ENCODE measurements at regions not wholly inside any gene's neighbourhood (a gene's known extent, or its start where the extent isn't known, plus 50 kb on each side); places are given as distances from the start of the nearest gene placed in this dataset.
"Not testable (repeated sequence)": the region's sequence is repeated elsewhere in the genome, so short reads cannot be mapped to it uniquely, and the experiment has no call there.

DNA sequence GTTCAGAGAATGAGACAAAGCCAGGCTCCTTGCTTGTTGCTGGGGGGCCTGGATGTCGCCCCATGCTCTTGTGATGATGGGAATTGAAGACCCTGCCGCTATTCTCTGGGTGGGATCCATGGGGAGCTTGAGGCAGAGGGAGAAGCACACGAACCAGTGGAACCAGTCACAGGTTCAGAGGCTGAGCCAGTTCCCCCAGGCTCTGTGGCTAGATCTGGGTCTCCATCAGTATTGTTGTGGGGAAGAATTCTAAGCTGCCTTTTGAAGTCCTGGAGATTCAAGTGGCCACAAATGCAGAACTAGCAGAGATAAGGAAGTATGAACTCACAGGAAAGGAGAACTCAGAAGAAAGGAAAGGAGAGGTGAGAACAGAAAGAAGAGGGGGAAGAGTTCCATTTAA, 219.4 kb downstream of the MSX2 start:
- Histone ChIP-seq H3K27me3 (ENCODE audit: insufficient read depth, low read depth, severe bottlenecking) (peaks cover 78% of the 10 kb centered on the region), H3K27ac (no peak overlapping the region), H3K36me3 (no peaks in the 10 kb centered on the region), H3K9me3 (ENCODE audit: severe bottlenecking) (no peaks in the 10 kb centered on the region), H3K4me3 (ENCODE audit: low read depth, low read length) (no peak overlapping the region)
- no peak for DNase-seq
- TF ChIP-seq, protein P1, sequence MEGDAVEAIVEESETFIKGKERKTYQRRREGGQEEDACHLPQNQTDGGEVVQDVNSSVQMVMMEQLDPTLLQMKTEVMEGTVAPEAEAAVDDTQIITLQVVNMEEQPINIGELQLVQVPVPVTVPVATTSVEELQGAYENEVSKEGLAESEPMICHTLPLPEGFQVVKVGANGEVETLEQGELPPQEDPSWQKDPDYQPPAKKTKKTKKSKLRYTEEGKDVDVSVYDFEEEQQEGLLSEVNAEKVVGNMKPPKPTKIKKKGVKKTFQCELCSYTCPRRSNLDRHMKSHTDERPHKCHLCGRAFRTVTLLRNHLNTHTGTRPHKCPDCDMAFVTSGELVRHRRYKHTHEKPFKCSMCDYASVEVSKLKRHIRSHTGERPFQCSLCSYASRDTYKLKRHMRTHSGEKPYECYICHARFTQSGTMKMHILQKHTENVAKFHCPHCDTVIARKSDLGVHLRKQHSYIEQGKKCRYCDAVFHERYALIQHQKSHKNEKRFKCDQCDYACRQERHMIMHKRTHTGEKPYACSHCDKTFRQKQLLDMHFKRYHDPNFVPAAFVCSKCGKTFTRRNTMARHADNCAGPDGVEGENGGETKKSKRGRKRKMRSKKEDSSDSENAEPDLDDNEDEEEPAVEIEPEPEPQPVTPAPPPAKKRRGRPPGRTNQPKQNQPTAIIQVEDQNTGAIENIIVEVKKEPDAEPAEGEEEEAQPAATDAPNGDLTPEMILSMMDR (IDR thresholded peaks at IDR 0.05; ENCODE audit: low read depth, low read length) = no peak

DNA sequence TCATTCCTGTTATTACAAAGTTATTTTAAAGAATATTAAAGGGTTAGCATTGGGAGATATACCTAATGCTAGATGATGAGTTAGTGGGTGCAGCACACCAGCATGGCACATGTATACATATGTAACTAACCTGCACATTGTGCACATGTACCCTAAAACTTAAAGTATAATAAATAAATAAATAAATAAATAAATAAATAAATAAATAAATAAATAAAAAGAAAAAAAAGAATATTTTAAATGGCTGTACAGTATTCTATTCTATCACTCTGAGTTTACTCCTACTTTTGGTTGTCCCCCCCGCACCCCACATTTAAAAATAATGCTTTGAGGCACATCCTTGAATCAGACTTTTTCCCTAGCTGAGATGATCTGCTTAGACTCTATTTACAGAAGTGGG, 218.6 kb downstream of the MSX2 start:
- not testable (repeated sequence) for H3K4me3 ChIP-seq (ENCODE audit: low read depth, low read length); H3K36me3 ChIP-seq; DNase-seq; H3K9me3 ChIP-seq (ENCODE audit: severe bottlenecking); H3K27ac ChIP-seq
- peaks cover 80% of the 10 kb centered on the region for H3K27me3 ChIP-seq (ENCODE audit: insufficient read depth, low read depth, severe bottlenecking)

DNA sequence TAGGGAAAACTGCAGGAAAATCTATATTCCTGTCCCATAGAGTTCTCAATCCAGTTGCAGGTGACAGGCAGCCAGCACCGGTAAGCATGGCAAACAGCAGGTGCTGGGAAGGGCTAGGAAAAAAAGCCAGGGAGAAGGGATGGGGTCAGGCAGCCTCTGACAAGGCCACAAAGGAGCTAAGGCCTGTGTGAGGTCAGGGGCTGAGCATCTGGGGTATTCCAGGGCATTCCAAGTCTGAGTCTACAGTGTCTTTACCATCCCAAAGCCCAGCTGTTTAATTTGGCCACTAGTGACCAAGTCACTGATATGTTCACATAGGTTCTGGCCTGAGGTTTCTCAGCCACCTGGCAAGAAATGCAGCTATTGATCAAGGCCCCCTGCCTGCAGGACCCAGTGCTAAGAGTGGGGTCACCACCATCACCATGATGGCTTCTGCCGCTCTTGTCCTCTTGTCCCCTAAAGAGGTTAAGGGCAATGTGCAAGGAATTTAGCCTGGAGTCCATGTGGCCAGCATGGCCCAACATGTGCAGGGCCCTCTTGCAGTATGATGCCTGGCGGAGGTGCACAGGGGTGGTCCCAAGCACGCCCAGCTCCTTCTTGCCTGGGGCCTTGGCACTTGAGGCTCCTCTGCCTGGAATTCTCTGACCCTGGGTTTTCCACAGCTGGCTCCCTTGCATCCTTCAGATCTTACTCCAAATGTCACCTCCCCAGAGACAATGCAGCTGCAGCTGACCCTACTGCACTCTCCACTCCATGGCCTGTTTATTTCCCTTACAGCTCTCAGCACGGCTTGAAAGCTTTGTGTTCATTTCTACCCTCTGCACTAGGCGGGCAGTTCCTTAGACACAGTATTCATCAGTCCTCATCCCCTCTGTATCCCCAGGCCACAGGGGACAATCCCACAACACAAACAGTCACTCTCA, 213.1 kb downstream of the MSX2 start:
- H3K36me3 ChIP-seq = no peaks in the 10 kb centered on the region
- peaks cover 77% of the 10 kb centered on the region for H3K27me3 ChIP-seq (ENCODE audit: insufficient read depth, low read depth, severe bottlenecking)
- TF ChIP-seq, protein P1 (IDR thresholded peaks at IDR 0.05; ENCODE audit: low read depth, low read length) = no peak
- no peak overlapping the region for H3K4me3 ChIP-seq (ENCODE audit: low read depth, low read length)
- no peak for DNase-seq
- H3K9me3 ChIP-seq (ENCODE audit: severe bottlenecking) = no peaks in the 10 kb centered on the region
- H3K27ac ChIP-seq = no peak overlapping the region

DNA sequence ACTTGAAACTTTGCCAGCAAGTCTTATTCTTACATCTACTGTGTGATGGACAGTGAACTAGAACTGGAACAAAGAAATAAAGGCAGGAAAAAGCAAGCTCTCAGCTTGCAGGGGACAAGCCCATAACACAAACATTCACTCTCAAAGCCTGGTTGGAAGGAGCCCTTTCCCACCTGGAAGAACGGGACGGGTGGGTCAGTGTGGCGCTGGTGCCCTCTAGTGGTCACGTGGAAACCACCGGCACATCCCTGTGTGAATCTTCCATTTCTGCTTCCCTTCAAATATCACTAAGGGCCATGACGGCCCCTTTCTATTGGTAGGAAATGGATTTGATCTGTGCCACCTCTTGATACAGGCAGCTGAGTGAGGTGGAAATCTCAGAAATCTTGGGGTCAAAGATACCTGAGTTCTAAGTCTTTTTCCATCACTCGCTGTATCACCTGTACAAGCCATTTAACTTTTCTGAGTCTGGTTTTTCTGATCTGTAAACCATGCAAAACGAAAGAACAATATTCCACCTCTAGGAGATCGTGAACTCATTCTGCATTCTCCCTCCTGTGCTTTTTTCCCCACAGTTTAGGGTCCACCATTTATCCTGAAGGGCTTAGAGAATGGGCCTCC, 211.6 kb downstream of the MSX2 start:
- Histone ChIP-seq H3K27me3 (ENCODE audit: insufficient read depth, low read depth, severe bottlenecking) (peaks cover 63% of the 10 kb centered on the region), H3K36me3 (no peaks in the 10 kb centered on the region), H3K9me3 (ENCODE audit: severe bottlenecking) (peaks cover 2% of the 10 kb centered on the region), H3K27ac (no peak overlapping the region), H3K4me3 (ENCODE audit: low read depth, low read length) (no peak overlapping the region)
- peak; percentile 50 for DNase-seq
- TF ChIP-seq, protein P1 (IDR thresholded peaks at IDR 0.05; ENCODE audit: low read depth, low read length) = peak; percentile 96

- not testable (repeated sequence) for DNase-seq; H3K4me3 ChIP-seq (ENCODE audit: low read depth, low read length); H3K27ac ChIP-seq; H3K36me3 ChIP-seq; H3K9me3 ChIP-seq (ENCODE audit: severe bottlenecking)
- H3K27me3 ChIP-seq (ENCODE audit: insufficient read depth, low read depth, severe bottlenecking) = peaks cover 55% of the 10 kb centered on the region
Observed at GRCh38 chr5:174931033-174931432, 206.7 kb downstream of the MSX2 start.

GRCh38 chr5:174925586-174925985, 201.2 kb downstream of the MSX2 start:
- Histone ChIP-seq H3K9me3 (ENCODE audit: severe bottlenecking) (no peaks in the 10 kb centered on the region), H3K27ac (no peak overlapping the region), H3K27me3 (ENCODE audit: insufficient read depth, low read depth, severe bottlenecking) (peaks cover 80% of the 10 kb centered on the region), H3K4me3 (ENCODE audit: low read depth, low read length) (no peak overlapping the region), H3K36me3 (no peaks in the 10 kb centered on the region)
- TF ChIP-seq, protein P1 (IDR thresholded peaks at IDR 0.05; ENCODE audit: low read depth, low read length) = no peak
- no peak for DNase-seq
